ENCODE measurements at regions not wholly inside any gene's neighbourhood (a gene's known extent, or its start where the extent isn't known, plus 50 kb on each side); places are given as distances from the start of the nearest gene placed in this dataset.

DNA sequence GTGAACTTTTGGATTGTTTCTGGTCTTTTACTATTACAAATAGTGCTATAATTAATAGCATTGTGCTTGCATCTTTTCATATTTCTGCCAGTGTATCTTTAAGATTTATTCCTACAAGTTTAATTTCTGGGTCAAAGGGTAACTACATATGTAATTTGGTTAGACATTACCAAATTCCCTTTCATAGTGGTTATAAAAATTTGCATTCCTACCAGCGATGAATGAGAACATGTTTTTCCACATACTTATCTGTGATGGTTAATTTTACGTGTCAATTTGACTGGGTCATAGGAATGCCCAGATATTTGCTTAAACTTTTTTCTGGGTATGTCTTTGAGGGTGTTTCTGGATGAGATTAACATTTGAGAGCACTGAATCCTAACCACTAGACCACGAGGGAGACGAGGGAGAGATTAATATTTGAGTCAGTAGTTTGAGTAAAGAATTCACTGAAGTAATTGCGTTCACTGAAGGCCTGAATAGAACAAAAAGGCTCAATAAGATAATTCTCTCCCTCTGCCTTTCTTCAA lies 132.3 kb upstream of the NEO1 start:
- DNase-seq = no peak

DNA sequence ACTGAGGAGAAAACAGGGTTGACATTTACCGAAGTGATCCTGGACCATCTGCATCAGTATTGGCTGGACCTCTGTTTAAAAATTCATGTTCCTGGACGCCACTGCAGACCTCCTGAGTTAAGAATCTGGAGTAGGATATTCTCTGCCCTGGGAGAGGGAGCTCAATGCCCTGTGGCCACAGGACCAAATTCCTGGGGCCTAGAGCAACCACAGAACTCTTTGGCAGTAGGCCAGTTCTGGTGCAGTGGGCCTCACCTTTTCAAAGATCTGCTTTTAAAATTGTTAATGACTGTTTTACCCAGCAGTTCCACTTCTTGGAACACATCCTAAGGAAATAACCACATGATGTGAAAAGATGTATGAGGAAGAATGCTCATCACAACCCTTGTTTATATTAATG lies 133.3 kb upstream of the ADPGK start:
- DNase-seq = no peak

DNA sequence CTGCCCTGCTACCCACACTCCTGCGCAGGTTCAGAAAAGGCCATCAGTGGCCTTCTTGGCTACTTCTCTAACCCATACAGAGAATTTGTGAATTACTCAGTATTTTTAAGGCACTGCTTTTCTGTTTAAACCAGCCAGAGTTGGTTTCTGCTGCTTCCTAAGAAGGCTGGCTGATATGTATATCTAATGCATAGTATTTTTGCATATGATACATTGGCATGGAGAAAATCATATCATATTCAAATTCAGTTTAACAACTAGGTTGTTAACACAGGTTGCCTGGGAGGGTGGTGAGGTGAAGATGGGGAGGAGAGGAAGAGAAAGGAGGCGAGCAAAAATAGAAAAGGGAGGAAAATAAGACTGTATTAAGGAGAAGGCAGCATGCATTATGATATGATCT lies 132.8 kb upstream of the ADPGK start:
- no peak for DNase-seq

DNA sequence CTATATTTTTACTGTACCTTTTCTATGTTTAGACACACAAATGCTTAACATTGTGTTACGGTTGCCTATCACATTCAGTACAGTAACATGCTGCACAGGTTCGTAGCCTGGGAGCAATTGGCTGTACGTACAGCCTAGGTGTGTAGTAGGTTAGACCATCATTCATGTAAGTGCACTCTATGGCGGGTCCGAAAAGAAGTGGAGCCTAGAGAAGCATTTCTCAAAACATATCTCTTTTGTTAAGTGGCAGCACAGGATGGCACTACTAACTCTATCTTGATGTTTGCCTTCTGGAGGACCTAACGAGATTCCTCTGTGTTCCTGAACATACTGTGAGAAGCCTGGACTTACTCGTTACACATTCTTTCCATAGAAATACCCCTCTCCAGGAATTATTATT lies 132.3 kb upstream of the ADPGK start:
- no peak for DNase-seq

DNA sequence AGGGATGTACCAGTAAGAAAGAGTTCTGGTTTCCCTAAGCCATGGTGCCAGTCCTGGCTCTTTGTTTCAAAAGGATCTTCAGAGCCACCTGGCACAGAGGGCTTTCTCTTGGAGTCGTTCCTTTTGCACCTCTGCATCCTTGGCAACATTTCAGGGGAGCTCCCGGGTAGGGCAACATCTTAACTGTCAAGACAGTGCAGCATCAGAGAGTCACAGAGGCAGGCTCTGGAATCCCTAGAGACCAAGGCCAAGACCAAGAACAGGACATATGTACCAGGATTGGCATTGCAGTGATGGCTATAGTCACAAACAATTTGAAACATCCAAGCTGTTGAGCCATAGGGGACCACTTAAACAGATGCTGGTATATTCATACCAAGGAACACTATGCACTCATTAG lies 129.4 kb upstream of the ADPGK start:
- no peak for DNase-seq

DNA sequence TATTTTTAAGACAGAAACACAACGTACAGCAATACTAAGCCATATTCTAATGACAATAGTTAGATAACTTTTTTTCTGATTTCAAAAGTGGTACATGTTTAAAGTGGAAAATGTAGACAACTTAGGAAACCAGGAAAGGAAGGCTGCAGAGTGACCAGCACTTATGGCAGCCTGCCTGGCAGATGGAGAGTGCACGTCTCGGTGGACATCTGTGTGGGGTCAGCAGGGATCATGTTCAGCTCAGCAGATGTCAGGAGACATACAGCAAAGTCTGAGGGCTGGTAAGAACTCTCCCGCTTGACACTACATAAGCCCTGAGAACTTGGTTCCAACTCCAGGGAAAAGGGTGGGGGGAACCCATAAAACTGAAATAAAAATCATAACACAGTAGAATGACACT lies 128.6 kb upstream of the ADPGK start:
- no peak for DNase-seq

DNA sequence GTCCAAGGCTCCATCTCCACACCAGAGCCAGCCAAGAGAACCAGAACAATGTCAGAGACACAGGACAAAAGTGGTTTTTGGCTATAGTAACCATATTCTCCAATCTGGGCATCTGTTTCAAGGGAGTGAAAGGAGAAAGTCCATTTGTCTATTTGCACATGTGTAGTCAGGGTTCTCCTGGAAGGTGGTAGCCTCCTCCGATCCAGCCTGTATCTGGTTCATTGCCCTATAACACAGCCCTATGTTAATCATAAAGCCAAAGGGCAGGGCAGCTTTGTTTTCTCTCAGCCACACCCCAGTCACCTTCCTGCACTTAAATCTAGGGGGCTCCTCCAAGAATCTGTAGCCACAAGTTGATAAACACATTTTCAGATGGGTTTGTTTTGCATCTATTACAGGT lies 128.1 kb upstream of the ADPGK start:
- no peak for DNase-seq

DNA sequence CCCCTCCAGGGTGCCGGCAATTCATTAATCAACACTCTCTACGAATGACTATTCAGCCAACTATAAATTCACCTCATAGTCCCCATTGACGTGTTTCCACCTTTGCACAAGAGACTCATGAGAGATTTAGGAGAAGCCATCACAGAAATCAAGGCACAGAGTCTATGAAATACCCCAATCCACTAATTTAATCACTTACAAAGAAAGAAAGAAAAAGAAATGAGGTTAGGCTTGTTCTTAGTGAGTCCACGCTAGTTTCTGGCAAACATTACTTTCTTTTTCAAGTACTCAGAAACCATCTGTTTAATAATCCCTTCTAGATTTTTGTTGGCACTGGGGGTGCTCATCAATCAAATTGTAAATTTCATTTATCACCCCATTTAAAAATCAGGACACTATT lies 125.2 kb upstream of the ADPGK start:
- no peak for DNase-seq

DNA sequence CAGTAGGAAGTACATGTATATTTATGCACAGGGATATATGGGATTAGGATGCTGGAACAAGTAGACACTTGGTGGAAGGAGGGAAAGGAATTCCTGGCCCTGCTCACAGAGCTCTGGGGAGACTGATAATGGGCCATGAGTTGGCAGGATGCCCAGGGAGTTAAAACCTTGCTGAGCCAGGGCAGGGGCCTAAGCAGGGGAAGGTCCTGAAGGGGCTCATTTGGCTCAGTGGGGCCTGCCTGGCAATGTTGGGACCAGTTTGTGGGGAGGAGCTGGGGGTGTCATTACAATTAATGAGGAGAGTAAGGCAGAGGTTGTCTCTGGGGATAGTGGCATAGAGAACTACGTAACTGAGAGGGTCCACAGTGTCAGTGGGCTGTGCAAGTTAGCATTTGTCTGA lies 124.2 kb upstream of the ADPGK start:
- DNase-seq = no peak

DNA sequence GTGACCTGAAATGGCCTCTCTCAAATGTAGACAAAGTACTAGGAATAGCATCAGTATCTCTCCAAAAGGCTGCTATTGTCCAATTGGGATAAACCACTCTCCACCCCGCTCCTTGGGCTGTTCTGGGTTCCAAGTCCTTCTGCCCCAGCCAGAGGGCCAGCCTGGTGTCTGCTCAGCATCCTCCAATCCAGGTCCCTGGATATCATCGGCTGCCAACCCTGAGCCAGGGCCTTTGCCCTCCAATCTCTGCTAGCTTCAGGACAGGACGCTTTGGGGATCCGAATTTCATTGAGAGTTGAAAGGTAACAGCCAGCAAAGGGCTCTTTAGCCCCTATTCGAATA lies 119.3 kb upstream of the ADPGK start:
- DNase-seq = no peak

DNA sequence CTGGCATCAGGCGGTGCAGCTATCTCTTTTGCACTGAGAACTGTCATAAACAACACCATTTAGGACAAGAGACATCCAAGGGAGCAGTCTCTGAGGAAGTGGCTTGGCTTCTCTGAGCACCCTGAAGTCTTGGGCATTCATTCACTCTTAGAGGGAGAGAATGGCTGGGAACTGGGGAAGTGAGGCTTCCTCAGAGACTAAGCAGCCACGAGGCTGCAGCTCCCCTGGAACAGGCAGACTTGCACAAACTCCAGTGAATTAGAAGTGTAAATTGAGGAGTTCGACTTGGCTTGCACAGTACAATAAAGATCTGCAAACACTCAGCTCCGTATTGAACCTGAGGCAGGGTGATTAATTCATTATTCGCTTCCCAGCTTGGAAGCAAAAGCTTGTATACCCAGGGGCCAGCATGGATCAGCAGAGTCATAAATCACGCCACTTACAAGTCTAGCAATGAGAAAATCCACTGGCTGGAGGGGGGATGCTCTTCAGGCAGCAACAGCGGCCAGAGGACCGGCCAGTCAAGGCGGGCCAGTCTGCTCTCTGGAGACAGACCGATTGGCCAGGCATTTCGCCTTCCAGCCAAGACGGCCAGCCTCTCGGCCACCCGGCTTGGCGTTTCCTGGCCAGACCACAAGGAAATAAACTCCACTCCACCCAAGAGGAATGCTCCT lies 118.8 kb upstream of the ADPGK start:
- no peak for DNase-seq

DNA sequence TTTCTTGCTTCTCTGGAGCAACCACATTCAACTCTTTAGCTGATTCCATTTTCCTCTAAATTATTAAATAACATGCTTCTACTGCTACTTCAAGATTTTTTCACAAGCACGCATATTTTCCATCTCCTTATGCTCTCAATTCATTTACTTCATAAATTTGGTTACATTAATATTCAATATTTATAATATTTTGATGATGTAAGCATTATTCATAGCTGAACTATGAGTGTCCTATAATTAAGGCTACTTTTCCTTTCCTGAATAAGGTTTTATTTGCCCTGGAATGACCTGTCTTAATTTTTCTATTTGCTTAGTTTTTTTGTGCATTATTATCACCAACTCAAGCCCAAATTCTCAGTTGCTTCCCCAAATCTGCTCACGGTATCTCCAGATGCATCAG lies 109.4 kb upstream of the ADPGK start:
- DNase-seq = no peak

DNA sequence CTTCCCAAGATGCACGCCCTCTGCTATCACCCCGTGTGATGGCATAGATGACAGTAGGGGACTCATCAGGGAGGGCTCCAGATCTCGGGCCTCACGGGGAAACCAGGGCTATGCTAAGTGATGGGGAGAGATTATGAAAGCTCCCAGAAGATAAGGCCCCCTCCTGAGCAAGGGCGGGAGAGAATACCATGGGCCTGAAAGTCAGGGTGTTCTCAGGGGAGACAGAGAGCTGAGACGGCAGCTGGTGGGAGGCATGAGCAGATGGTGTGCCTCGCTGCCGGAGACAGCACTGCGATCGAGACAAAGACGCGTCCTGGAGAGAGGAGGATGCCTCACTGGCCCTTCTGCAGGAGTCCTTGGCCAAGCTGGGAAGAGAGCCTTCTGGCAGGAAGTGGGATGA lies 106.5 kb upstream of the ADPGK start:
- no peak for DNase-seq

DNA sequence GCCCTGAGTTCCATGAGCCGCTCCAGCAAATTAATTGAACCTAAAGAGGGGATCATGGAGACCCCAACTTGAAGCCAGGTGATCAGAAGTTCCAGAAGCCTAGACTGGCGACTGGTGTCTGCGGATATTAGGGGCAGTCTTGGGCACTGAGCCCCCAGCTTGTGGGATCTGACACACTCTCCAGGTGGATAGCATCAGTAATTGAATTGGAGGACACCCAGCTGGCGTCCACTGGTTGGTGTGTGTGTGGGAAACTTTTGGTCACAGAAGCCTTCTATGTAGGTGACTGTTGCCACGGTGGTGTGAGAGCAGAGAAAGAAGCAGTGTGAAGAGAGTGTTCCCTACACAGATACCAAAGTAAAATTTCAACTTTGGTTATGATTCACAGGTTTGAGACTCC lies 106.0 kb upstream of the ADPGK start:
- DNase-seq = no peak

DNA sequence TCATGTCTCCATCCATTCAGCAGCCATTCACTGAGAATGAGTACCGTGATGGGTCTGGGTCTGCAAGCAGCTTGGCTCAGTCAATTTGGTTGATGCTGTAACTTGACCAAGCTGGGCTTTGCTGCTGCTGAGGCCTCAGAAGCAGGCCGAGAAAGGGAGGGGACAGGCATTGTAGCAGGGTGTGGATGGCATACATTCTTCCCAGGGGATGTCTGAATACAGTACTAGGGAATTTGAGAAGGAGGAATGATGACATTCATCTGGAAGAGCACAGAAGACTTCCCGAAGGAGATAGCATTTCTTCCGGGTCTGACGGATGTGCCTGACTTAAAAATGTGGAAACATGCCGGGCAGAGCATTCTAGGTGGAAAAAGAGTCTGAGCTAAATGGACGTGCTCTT lies 105.3 kb upstream of the ADPGK start:
- DNase-seq = no peak

DNA sequence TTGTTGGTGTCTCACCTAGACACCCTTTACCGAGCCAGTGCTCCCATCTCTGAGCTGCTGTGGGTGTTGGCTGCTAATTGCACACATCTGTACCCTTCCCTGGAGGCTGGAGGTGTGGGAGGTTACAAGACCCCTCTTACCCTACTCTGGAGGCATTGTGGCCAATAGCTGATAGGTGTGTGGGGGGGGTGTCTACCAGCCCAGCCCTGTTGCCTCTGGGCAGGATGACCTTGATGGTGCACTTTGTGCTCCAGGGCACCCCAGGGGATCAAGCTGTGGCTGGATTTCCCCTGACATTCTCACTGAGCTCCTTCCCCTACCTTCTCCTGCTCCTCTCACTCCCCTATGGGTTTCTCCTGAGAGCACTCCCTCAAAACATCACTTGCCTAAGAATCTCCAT lies 104.7 kb upstream of the ADPGK start:
- DNase-seq = no peak

DNA sequence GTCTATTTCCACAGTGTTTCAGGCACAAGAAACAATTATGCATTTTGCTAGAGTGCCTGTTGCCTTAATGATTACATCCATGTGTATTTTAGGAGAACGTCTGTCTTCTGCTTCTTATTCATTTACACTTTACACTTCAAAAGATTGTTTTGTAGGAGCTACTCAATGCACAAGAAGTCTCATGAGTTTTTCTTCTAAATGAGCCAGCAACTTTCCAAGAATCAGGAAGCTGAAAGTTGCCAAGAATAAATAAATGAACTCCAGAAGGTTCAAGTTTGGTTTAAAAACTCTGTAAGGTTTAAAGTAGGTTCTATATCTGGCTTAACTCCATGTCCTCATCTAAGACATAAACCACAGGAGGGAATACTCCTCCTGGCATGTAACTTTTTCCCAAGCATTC lies 103.8 kb upstream of the ADPGK start:
- DNase-seq = no peak

DNA sequence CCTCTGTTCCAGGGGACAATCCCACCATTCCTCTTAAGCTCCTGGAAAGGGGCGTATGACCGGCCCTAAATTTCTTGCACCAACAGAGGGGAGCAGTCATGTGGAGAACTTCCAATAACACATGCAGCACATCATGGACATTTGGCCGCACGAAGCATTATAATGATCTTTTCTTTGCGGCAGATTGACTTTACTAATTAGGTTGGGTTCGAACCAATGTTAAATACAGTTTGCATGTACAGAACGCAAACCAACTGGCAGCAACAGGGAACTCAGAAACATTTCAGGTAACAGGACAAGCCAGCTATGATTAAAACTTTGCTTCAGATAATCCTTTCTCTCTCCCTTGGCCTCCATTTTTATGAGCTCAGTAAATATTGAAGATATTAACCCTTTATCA lies 100.8 kb upstream of the ADPGK start:
- DNase-seq = no peak

DNA sequence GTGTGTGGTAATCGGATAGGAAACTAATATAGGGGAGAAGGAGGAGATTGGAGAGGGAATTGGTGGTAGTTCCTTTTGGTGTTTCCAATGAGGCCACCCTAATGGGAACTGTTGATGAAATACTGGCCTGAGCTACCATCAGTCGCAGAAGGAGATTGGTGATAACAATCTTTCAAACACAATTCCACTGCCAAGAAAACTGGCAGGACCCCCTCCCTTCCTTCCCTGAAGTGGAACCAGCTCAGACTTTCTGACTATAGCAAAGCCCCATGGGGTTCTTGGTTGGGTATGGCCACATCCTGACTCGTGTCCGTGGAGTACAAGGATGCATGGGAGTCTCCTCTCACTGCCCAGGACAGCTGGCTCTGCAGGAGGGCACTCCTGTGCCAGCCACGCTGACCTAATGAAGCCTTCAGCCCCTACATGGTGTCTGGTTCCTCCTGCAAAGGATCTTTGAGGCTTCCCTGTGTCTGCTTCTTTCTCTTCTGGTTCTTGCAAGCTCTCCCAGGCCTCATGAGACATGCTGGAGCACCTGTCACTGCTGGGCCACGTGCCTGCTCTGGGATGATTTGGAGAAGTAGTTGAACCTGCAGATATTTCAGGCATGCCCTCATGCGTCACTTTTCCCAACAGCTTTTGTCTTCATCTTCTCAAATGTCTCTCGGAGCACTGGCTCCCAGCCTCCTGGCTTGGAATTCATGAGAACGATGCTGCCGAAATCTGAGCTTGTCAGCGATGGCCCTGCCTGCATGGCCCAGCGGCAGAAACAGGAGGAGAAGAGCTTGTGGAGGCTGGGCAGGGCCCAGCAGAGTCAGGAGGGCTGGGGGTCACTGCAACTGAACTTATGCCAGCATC lies 90.0 kb upstream of the ADPGK start:
- no peak for DNase-seq

DNA sequence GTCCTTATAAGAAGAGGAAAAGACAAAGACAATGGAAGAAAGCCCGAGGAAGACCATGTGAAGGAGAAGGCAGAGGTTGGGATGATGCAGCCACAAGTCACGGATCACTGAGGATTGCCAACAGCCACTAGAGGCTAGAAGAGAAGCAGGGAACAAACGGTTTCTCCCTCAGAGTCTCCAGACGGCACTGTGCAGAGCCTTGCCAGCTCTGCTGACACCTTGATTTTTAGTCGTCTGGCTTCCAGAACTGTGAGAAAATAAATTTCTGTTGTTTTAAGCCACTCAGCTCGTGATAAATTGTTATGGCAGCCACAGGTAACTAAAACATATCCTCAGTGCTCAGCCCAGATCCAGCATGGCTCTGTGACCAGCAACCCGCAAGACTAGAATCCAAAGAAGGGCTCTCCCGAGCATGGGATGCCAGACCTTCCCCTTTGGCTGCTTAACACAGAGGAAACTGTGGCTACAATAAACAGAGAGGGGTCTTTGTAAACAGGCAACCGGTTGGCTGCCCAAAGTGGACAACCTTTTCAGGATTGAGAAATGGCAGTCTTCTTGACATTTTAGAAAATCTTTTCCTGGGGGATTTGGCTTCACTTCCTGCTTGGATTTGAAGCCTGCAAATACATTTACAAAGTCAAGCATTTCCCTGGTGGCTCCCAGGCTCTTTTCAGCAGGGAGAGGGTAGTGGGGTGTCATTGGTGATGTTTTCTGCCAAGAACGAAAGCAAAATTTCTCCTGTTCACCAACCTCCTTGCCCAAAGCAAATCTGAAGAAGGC lies 88.7 kb upstream of the ADPGK start:
- no peak for DNase-seq

DNA sequence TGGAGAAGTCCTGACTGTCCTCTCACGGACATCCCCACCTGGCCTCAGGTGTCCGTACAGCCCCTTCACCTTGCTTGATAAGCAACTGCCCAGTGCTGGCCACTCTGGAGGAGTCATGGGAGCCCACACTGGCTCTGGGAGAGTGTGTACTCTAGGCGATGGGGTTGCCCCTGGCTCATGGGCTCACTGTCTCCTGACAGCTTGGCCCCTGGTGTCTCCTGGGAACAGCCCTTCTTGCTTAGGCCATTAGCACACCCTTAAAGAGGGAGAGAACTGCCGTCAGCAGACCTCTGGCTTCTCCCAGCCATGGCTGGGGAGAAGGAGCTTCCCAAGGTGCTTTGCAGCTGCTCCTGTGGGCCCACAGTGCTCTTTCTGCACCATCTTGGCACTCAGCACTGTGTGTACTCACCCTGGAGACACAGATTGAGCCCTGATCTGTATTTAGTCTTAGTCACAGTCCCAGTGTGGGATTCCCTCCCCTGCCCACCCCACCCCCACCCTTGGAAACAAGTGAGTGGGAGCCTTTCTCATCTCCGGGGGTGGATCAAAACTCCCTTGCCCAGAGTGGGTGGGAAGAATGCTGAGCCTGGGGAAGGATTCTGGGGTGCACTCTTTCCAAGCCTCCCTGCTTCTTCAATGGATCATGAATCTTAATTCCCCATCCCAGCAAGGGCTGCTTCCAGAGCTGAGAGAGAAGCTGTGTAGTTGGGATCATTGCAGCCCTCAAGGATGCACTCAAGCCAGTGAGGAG lies 83.5 kb upstream of the ADPGK start:
- no peak for DNase-seq

DNA sequence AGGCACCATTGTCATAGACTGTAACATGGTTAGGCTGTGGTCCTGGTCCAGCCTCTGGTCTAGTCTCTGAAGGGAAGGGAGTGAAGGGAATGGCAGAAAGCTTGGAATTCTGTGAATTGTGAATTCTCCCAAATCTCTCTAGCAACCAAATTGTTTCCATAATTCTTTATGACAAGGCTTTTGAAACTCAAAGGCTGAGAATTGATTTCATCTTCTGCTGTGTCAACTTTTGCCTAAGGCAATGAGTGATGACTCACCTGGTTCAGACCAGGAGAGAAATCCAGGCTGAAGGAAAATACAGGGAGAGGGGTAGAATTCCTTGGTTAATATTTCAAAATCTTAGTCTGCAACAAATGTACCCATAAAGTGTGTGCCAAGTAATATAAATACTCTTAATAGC lies 82.6 kb upstream of the ADPGK start:
- no peak for DNase-seq

DNA sequence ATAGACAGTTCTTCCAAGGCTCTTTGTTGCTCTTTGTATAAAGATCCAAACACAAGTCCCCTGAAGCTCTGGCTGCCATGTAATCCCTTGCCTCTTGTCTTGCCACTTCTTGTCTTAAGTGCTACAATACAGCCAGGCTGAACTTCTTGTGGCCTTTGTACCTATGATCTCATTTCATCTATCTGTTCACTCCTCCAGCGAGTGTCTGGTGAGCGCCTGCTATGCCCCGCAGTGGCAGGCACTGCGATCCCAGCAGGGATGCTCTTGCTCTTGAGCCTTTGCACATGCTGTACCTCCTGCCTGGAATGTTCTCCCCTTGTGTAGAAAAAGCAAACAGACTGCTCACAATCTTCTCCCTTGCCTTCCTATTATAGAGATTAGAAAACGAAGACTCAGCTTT lies 81.9 kb upstream of the ADPGK start:
- DNase-seq = no peak
